ENCODE measurements at regions not wholly inside any gene's neighbourhood (a gene's known extent, or its start where the extent isn't known, plus 50 kb on each side); places are given as distances from the start of the nearest gene placed in this dataset.

DNA sequence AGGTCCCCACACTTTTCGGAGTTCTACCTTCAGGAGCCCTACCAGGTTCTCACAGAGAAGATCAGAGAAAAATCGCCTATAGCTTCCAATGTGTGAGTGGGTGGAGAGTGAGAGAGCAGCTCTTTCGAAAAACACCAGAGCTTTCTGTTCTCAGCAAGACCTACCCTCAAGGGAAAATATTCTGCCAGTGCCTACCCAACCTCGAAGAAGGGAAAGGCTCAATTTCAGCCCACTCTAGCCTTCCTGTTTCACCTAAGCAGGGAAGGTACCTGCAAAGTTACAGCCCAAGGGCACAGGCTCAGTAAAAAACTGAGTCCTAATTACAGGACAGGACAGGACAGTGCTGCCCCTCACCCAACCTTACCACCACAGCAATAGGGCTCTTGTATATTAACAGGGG is 104.0 kb upstream of the WDR17 start:
- TF ChIP-seq, protein P1, sequence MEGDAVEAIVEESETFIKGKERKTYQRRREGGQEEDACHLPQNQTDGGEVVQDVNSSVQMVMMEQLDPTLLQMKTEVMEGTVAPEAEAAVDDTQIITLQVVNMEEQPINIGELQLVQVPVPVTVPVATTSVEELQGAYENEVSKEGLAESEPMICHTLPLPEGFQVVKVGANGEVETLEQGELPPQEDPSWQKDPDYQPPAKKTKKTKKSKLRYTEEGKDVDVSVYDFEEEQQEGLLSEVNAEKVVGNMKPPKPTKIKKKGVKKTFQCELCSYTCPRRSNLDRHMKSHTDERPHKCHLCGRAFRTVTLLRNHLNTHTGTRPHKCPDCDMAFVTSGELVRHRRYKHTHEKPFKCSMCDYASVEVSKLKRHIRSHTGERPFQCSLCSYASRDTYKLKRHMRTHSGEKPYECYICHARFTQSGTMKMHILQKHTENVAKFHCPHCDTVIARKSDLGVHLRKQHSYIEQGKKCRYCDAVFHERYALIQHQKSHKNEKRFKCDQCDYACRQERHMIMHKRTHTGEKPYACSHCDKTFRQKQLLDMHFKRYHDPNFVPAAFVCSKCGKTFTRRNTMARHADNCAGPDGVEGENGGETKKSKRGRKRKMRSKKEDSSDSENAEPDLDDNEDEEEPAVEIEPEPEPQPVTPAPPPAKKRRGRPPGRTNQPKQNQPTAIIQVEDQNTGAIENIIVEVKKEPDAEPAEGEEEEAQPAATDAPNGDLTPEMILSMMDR (conservative IDR thresholded peaks at IDR 0.05) = no peak
- H3K27ac Mint-ChIP-seq (ENCODE audit: unreplicated experiment) = no peak overlapping the region
- H3K27me3 Mint-ChIP-seq (ENCODE audit: low read depth) = no peaks in the 10 kb centered on the region
- H3K4me3 Mint-ChIP-seq = no peak overlapping the region
- no peak for DNase-seq (ENCODE audit: low read depth, low spot score)
- H3K9me3 Mint-ChIP-seq = no peaks in the 10 kb centered on the region
- no peaks in the 10 kb centered on the region for H3K4me1 Mint-ChIP-seq
- peaks cover 2% of the 10 kb centered on the region for H3K36me3 Mint-ChIP-seq (ENCODE audit: low read depth)

DNA sequence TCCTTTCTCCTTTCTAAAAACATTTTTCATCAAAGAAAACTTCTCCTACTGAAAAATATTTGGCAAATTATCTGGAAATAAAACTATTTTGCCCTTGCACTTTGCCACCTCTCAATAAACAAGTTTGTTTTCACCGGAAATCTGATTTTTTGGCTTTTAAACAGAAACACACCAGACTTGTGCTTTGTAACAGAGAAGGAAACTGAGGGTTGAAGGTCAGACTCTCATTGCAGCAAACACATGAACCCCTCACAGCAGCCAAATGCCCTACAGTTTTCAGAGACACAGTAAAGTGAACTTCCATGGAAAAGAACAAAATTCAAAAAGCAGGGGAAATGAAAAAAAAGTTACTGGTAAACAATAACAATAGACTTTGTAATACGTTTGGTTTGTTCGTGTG is 95.6 kb upstream of the WDR17 start:
- Mint-ChIP-seq H3K36me3 (ENCODE audit: low read depth) (peaks cover 10% of the 10 kb centered on the region), H3K27me3 (ENCODE audit: low read depth) (no peaks in the 10 kb centered on the region), H3K9me3 (peaks cover 7% of the 10 kb centered on the region), H3K4me3 (peak overlapping the region; percentile 7), H3K4me1 (peaks cover 37% of the 10 kb centered on the region), H3K27ac (ENCODE audit: unreplicated experiment) (peak overlapping the region; percentile 85)
- TF ChIP-seq, protein P1 (conservative IDR thresholded peaks at IDR 0.05) = no peak
- no peak for DNase-seq (ENCODE audit: low read depth, low spot score)

DNA sequence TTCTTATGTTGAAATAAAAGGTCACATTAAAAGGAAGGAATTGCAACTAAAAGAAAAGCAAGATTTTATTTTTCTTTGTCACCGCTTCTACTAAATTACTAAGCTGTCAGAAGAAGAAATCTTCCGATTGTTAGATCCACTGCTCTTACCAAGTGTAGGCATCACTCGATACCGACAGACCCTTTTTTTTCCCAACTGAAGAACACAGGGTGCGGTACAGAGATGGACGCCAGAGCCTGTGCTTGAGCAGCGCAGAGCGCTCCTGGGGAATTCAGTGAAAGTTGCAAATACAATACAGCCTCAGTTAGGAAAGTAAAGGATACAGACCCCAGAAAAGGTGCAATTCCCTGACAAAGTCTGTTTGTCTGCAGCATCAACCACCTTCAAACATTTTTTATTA is 94.9 kb upstream of the WDR17 start:
- Mint-ChIP-seq H3K4me1 (peaks cover 37% of the 10 kb centered on the region), H3K27me3 (ENCODE audit: low read depth) (no peaks in the 10 kb centered on the region), H3K27ac (ENCODE audit: unreplicated experiment) (peak overlapping the region; percentile 85), H3K4me3 (peak overlapping the region; percentile 75), H3K9me3 (peaks cover 7% of the 10 kb centered on the region), H3K36me3 (ENCODE audit: low read depth) (peaks cover 10% of the 10 kb centered on the region)
- TF ChIP-seq, protein P1 (conservative IDR thresholded peaks at IDR 0.05) = no peak
- peak; percentile 6 for DNase-seq (ENCODE audit: low read depth, low spot score)

DNA sequence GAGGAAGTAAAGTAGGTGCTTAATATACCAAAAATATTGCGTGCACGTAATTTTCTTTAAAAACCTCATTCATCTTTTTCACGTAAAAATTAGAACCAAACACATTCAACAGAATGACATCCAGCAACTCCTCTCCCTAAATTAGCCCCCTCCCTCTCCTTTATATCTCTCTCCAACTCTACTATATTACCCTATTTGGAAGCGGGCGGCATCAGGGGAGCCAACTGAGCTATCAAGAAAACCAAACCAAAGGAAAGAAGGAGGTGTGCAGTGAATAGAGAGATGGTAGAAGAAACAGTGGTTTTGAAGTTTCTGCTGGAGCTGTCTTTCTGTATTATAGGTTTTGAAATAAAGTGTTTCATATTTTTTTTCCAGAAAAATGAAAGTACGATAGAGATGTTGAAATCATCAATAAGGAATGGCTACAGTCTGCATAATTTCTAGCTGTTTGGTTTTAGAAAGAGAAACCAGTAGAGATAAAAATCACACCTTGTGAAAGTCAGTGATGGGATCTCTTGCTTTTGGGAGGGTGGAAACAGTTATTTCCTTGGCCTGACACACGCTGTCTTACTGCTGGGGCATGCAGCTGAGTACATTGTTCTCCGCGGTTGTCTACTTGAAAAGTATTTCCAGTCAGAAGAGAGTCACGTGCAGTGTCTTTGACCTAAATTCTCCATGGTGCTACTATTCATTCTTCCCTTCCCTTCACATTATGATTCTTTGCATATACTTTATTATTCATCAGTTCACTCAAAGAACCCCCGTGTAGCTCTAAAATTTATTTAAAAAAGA is 94.1 kb upstream of the WDR17 start:
- H3K36me3 Mint-ChIP-seq (ENCODE audit: low read depth) = peaks cover 10% of the 10 kb centered on the region
- H3K4me1 Mint-ChIP-seq = peaks cover 37% of the 10 kb centered on the region
- H3K27me3 Mint-ChIP-seq (ENCODE audit: low read depth) = no peaks in the 10 kb centered on the region
- H3K4me3 Mint-ChIP-seq = peak overlapping the region; percentile 29
- H3K9me3 Mint-ChIP-seq = peaks cover 7% of the 10 kb centered on the region
- H3K27ac Mint-ChIP-seq (ENCODE audit: unreplicated experiment) = peak overlapping the region; percentile 52
- no peak for DNase-seq (ENCODE audit: low read depth, low spot score)
- TF ChIP-seq, protein P1 (conservative IDR thresholded peaks at IDR 0.05) = no peak

DNA sequence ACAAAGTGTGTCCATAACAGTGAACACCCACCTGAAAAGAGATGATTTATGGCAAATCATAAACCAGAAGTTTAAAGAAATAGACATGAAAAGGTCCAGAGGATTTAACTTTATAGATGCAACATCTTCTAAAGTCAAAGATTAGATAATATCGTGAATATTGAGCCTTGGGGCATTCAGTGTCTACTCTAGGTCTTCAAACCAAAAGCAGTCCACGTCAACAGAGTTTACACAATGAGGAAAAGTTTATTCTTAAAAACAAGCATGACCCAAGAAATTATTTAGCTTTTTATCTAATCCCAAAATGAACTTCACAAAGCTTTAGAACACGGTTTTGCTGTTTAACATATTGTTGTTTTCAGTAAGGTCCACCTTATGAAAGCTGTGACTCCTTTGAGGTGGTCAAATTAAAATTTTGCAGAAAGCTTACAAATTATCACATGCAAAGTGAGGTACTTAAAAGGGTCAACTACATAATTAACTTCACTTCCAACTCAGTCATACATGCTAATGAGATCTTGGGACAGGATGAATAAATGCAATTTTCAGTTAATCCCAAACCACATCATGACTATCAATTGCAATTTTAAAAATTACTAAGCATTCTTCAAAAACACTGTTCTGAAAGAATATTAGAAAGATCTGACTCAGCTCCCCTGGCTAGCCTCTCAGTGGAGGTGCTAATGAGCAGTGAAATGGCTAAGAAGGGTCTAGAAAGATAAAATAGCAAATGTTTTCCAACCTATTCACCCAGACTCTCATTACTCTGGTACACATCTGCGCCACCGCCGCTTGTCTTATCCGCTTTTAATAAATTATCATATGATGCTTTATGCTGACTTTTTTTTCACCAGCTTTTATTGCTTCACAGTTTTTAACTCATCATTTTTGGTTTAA is 92.4 kb upstream of the WDR17 start:
- no peak for DNase-seq (ENCODE audit: low read depth, low spot score)
- TF ChIP-seq, protein P1 (conservative IDR thresholded peaks at IDR 0.05) = no peak
- Mint-ChIP-seq H3K4me1 (peaks cover 37% of the 10 kb centered on the region), H3K27me3 (ENCODE audit: low read depth) (no peaks in the 10 kb centered on the region), H3K9me3 (peaks cover 4% of the 10 kb centered on the region), H3K27ac (ENCODE audit: unreplicated experiment) (no peak overlapping the region), H3K36me3 (ENCODE audit: low read depth) (peaks cover 4% of the 10 kb centered on the region), H3K4me3 (no peak overlapping the region)
